Muscle of leg (tissue), 3 donors: ENCODE measurements at regions not wholly inside any gene's neighbourhood (a gene's known extent, or its start where the extent isn't known, plus 50 kb on each side); places are given as distances from the start of the nearest gene placed in this dataset.
A peak's percentile ranks its signal among the peaks of the same experiment; 100 is the strongest.

Experiments used
- DNase-seq: peaks from one replicate; pipeline ENCODE4 v3.0.0; 2013
- H3K27ac ChIP-seq: one replicate; pipeline ENCODE4 v1.5.1; 2013; ENCODE audit warnings: mild to moderate bottlenecking, low read length, control low read depth
- H3K27me3 ChIP-seq: one replicate; pipeline ENCODE4 v1.6.1; 2013; ENCODE audit warnings: low read length; ENCODE audit not compliant: control insufficient read depth, insufficient read depth
- H3K36me3 ChIP-seq: one replicate; pipeline ENCODE4 v1.6.1; 2013; ENCODE audit warnings: low read length; ENCODE audit not compliant: control insufficient read depth, insufficient read depth
- H3K4me1 ChIP-seq: one replicate; pipeline ENCODE4 v1.6.1; 2013; ENCODE audit warnings: low read length; ENCODE audit not compliant: control insufficient read depth, insufficient read depth
- H3K4me3 ChIP-seq: one replicate; pipeline ENCODE4 v1.5.1; 2013; ENCODE audit warnings: low read length, control low read depth
- H3K9me3 ChIP-seq: replicated peaks from 2 replicates; pipeline ENCODE4 v1.6.1; 2013; ENCODE audit warnings: low read depth, low read length; ENCODE audit not compliant: control insufficient read depth
- WGBS: methylation state at CpG from one replicate; pipeline ENCODE4 v1.1.5; 2013; ENCODE audit warnings: missing lambda C conversion rate; ENCODE audit not compliant: insufficient coverage; 5-methylcytosine and 5-hydroxymethylcytosine counted together

GRCh38 chr20:40848096-40848495 lies 159.1 kb upstream of the MAFB start:
- Histone ChIP-seq H3K36me3 (no peaks in the 10 kb centered on the region), H3K9me3 (no peaks in the 10 kb centered on the region), H3K4me1 (no peaks in the 10 kb centered on the region), H3K27me3 (no peaks in the 10 kb centered on the region), H3K27ac (no peak overlapping the region), H3K4me3 (no peak overlapping the region)
- DNase-seq = no peak
- 63% methylated on average over 2 of the region's 11 CpGs for WGBS

GRCh38 chr20:40848526-40848925 lies 159.5 kb upstream of the MAFB start:
- H3K36me3 ChIP-seq = no peaks in the 10 kb centered on the region
- peak; percentile 33 for DNase-seq
- WGBS = 32% methylated on average over 8 of the region's 9 CpGs

GRCh38 chr20:40849456-40849855 lies 160.4 kb upstream of the MAFB start:
- no peaks in the 10 kb centered on the region for H3K27me3 ChIP-seq
- H3K27ac ChIP-seq = no peak overlapping the region
- H3K36me3 ChIP-seq = no peaks in the 10 kb centered on the region
- no peak overlapping the region for H3K4me3 ChIP-seq
- H3K4me1 ChIP-seq = no peaks in the 10 kb centered on the region
- no peak for DNase-seq
- no peaks in the 10 kb centered on the region for H3K9me3 ChIP-seq

More at GRCh38 chr20:40848526-40848925, 159.5 kb upstream of the MAFB start:
- H3K27me3 ChIP-seq = no peaks in the 10 kb centered on the region
- no peaks in the 10 kb centered on the region for H3K4me1 ChIP-seq
- no peak overlapping the region for H3K27ac ChIP-seq
- no peak overlapping the region for H3K4me3 ChIP-seq
- H3K9me3 ChIP-seq = no peaks in the 10 kb centered on the region

GRCh38 chr20:40851051-40851450 lies 162.0 kb upstream of the MAFB start:
- WGBS = no CpG with 5 or more reads among the region's 5 CpGs
- H3K27ac ChIP-seq = no peak overlapping the region
- DNase-seq = no peak
- H3K9me3 ChIP-seq = no peaks in the 10 kb centered on the region
- no peak overlapping the region for H3K4me3 ChIP-seq
- H3K36me3 ChIP-seq = no peaks in the 10 kb centered on the region
- no peaks in the 10 kb centered on the region for H3K4me1 ChIP-seq
- no peaks in the 10 kb centered on the region for H3K27me3 ChIP-seq

GRCh38 chr20:40855269-40855668 lies 166.2 kb upstream of the MAFB start:
- no peak for DNase-seq
- no CpG with 5 or more reads among the region's 1 CpG for WGBS
- Histone ChIP-seq H3K4me3 (no peak overlapping the region), H3K27ac (no peak overlapping the region), H3K4me1 (no peaks in the 10 kb centered on the region), H3K27me3 (peaks cover 4% of the 10 kb centered on the region), H3K9me3 (no peaks in the 10 kb centered on the region), H3K36me3 (no peaks in the 10 kb centered on the region)

GRCh38 chr20:40856653-40857052 lies 167.6 kb upstream of the MAFB start:
- peaks cover 9% of the 10 kb centered on the region for H3K27me3 ChIP-seq
- whole genome bisulfite sequencing = 100% methylated on average over 1 of the region's 5 CpGs
- no peak overlapping the region for H3K27ac ChIP-seq
- H3K4me1 ChIP-seq = peaks cover 2% of the 10 kb centered on the region
- H3K36me3 ChIP-seq = no peaks in the 10 kb centered on the region
- no peak for DNase-seq
- no peaks in the 10 kb centered on the region for H3K9me3 ChIP-seq
- H3K4me3 ChIP-seq = no peak overlapping the region

GRCh38 chr20:40860487-40860902 lies 168.1 kb upstream of the TOP1 start:
- peak; percentile 16 for DNase-seq
- Histone ChIP-seq H3K4me1 (peaks cover 10% of the 10 kb centered on the region), H3K27me3 (peaks cover 9% of the 10 kb centered on the region), H3K4me3 (no peak overlapping the region), H3K9me3 (no peaks in the 10 kb centered on the region), H3K27ac (no peak overlapping the region), H3K36me3 (no peaks in the 10 kb centered on the region)
- 84% methylated on average over 5 of the region's 8 CpGs for WGBS

- Histone ChIP-seq H3K27ac (no peak overlapping the region), H3K4me1 (peaks cover 17% of the 10 kb centered on the region), H3K27me3 (peaks cover 9% of the 10 kb centered on the region), H3K9me3 (no peaks in the 10 kb centered on the region), H3K36me3 (no peaks in the 10 kb centered on the region), H3K4me3 (no peak overlapping the region)
- no peak for DNase-seq
- 73% methylated on average over 7 of the region's 11 CpGs for WGBS
Measured at GRCh38 chr20:40861427-40862008, 167.1 kb upstream of the TOP1 start.

GRCh38 chr20:40863355-40863919 lies 165.2 kb upstream of the TOP1 start:
- no peak overlapping the region for H3K27ac ChIP-seq
- no peak for DNase-seq
- 90% methylated on average over 1 of the region's 3 CpGs for WGBS

GRCh38 chr20:40864470-40864869 lies 164.2 kb upstream of the TOP1 start:
- WGBS = 95% methylated on average over 1 of the region's 1 CpG
- H3K4me3 ChIP-seq = no peak overlapping the region
- peaks cover 5% of the 10 kb centered on the region for H3K27me3 ChIP-seq
- H3K4me1 ChIP-seq = peaks cover 32% of the 10 kb centered on the region
- no peaks in the 10 kb centered on the region for H3K36me3 ChIP-seq
- H3K9me3 ChIP-seq = no peaks in the 10 kb centered on the region
- DNase-seq = no peak
- no peak overlapping the region for H3K27ac ChIP-seq

More at GRCh38 chr20:40863355-40863919, 165.2 kb upstream of the TOP1 start:
- Histone ChIP-seq H3K4me3 (no peak overlapping the region), H3K9me3 (no peaks in the 10 kb centered on the region), H3K36me3 (no peaks in the 10 kb centered on the region), H3K27me3 (peaks cover 8% of the 10 kb centered on the region), H3K4me1 (peaks cover 22% of the 10 kb centered on the region)

GRCh38 chr20:40865095-40865494 lies 163.5 kb upstream of the TOP1 start:
- H3K4me1 ChIP-seq = peaks cover 35% of the 10 kb centered on the region
- no peaks in the 10 kb centered on the region for H3K36me3 ChIP-seq
- no peak for DNase-seq
- WGBS = 50% methylated on average over 2 of the region's 3 CpGs
- H3K27me3 ChIP-seq = peaks cover 5% of the 10 kb centered on the region
- no peaks in the 10 kb centered on the region for H3K9me3 ChIP-seq
- no peak overlapping the region for H3K27ac ChIP-seq
- H3K4me3 ChIP-seq = no peak overlapping the region
